PFSK-1 (cell line): ENCODE measurements at regions not wholly inside any gene's neighbourhood (a gene's known extent, or its start where the extent isn't known, plus 50 kb on each side); places are given as distances from the start of the nearest gene placed in this dataset.

Experiments
- FOXP2 ChIP-seq: optimal IDR thresholded peaks from 2 replicates; pipeline ENCODE3; 2011; ENCODE audit warnings: borderline replicate concordance, control low read depth, inconsistent platforms; ENCODE audit not compliant: insufficient read depth; ENCODE audit errors: extremely low read length, extremely low read depth
- POLR2AphosphoS5 ChIP-seq: IDR thresholded peaks from 2 replicates; pipeline ENCODE4 v1.6.1; 2012; ENCODE audit warnings: low read depth, mild to moderate bottlenecking, control low read depth, low read length, moderate library complexity
- SIN3A ChIP-seq: IDR thresholded peaks from 2 replicates; pipeline ENCODE4 v1.6.1; 2012; ENCODE audit warnings: mild to moderate bottlenecking, low read length, moderate library complexity, borderline replicate concordance; ENCODE audit not compliant: insufficient read depth
- TAF1 ChIP-seq: IDR thresholded peaks from 2 replicates; pipeline ENCODE4 v1.6.1; 2012; ENCODE audit warnings: low read length, control low read depth, borderline replicate concordance; ENCODE audit not compliant: insufficient read depth
- TF ChIP-seq, protein P1 (sequence below), 2 experiments: IDR thresholded peaks; 2 replicates each; pipeline versions ENCODE4 v1.6.1 to v1.8.0; 2011 to 2012; ENCODE audit warnings: low read depth in 2 of 2, low read length in 2 of 2, control low read depth in 1 of 2, inconsistent platforms in 1 of 2, mild to moderate bottlenecking in 1 of 2, moderate library complexity in 1 of 2; ENCODE audit not compliant: insufficient read depth in 1 of 2

- TF ChIP-seq POLR2AphosphoS5 (no peak), SIN3A (no peak), TAF1 (no peak), FOXP2 (no peak)
- TF ChIP-seq, protein P1, sequence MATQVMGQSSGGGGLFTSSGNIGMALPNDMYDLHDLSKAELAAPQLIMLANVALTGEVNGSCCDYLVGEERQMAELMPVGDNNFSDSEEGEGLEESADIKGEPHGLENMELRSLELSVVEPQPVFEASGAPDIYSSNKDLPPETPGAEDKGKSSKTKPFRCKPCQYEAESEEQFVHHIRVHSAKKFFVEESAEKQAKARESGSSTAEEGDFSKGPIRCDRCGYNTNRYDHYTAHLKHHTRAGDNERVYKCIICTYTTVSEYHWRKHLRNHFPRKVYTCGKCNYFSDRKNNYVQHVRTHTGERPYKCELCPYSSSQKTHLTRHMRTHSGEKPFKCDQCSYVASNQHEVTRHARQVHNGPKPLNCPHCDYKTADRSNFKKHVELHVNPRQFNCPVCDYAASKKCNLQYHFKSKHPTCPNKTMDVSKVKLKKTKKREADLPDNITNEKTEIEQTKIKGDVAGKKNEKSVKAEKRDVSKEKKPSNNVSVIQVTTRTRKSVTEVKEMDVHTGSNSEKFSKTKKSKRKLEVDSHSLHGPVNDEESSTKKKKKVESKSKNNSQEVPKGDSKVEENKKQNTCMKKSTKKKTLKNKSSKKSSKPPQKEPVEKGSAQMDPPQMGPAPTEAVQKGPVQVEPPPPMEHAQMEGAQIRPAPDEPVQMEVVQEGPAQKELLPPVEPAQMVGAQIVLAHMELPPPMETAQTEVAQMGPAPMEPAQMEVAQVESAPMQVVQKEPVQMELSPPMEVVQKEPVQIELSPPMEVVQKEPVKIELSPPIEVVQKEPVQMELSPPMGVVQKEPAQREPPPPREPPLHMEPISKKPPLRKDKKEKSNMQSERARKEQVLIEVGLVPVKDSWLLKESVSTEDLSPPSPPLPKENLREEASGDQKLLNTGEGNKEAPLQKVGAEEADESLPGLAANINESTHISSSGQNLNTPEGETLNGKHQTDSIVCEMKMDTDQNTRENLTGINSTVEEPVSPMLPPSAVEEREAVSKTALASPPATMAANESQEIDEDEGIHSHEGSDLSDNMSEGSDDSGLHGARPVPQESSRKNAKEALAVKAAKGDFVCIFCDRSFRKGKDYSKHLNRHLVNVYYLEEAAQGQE (IDR thresholded peaks at IDR 0.05; ENCODE audit: insufficient read depth in 1 of 2, low read depth in 2 of 2, low read length in 2 of 2), result no peak
Measured at GRCh38 chr15:67011617-67012005, 53.8 kb upstream of the SMAD3 start.
